ENCODE measurements at regions not wholly inside any gene's neighbourhood (a gene's known extent, or its start where the extent isn't known, plus 50 kb on each side); places are given as distances from the start of the nearest gene placed in this dataset.
"Not testable (repeated sequence)": the region's sequence is repeated elsewhere in the genome, so short reads cannot be mapped to it uniquely, and the experiment has no call there.

DNA sequence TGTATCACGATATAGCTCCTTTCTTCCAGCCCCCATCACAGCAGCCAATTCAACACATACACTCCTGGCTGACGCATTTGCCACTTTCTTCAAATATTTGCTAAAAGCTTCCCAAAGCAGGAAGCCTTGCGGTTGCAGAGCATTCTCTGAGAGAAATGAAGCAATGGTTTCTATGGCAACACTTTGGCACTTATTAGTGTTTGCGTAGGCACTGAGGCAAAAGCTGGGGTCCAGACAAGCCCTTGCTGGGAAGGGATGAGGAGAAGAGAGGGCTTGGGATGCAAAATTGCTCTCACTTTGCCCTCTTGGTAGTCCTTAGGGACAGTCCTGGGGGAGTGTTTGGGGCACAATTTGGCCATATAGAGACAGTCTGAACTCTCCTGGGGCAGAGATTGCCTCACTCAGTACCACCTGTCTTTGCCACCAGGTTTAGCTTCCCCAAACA, 55.0 kb upstream of the PAK3 start:
- intact Hi-C loops (cut with DNase I) = no loop called here
- no peak for DNase-seq (ENCODE audit: low spot score)

GRCh38 chrX:111040377-111041017, 55.5 kb upstream of the PAK3 start:
- intact Hi-C loops (cut with DNase I) = no loop called here
- no peak for DNase-seq (ENCODE audit: low spot score)

- no peak for DNase-seq (ENCODE audit: low spot score)
- intact Hi-C loops (cut with DNase I) = no loop called here
These were observed 56.4 kb upstream of the PAK3 start for GRCh38 chrX:111039606-111040005.

DNA sequence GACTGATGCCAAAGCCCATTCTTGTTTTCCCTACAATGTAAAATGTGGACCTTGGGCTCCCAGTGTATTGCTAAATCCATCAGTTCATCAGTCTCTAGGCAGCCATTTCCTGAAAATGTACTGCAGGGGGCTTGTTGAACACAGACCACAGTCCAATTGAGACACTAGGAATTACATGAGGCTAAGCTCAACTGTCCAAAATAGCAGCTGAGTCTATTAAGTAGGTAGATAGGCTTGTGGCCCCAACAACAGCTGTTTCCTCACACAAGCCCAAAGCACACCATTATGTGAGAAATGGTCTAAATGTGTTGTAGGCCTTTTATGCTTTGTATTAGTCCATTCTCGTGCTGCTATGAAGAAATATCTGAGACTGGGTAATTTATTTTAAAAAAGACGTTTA, 60.0 kb upstream of the PAK3 start:
- no peak for DNase-seq (ENCODE audit: low spot score)
- intact Hi-C loops (cut with DNase I) = no loop called here

GRCh38 chrX:111035256-111035655, 60.7 kb upstream of the PAK3 start:
- intact Hi-C loops (cut with DNase I) = no loop called here
- DNase-seq (ENCODE audit: low spot score) = no peak

- intact Hi-C loops (cut with DNase I); DNase-seq (ENCODE audit: low spot score): not testable (repeated sequence)
These were observed 73.0 kb upstream of the PAK3 start for GRCh38 chrX:111022998-111023397.

DNA sequence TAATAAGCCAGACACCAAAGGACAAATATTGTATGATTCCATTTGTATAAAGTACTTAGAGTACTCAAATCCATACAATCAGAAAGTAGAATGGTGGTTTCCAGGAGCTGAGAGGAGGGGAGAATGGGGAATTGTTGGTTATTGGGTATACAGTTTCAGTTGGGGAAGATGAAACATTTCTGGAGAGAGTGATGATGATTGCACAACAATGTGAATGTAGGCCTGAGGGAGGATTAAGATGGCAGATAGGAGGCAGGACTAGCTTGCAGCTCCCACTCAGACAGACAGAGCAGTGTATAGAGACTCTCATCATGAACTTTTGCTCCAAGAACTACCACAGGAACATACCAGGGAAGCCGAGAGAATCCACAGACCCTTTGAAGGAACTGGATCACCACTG, 75.7 kb upstream of the PAK3 start:
- intact Hi-C loops (cut with DNase I) = no loop called here
- DNase-seq (ENCODE audit: low spot score) = no peak

- DNase-seq (ENCODE audit: low spot score) = no peak
- intact Hi-C loops (cut with DNase I) = no loop called here
These were observed 82.1 kb upstream of the PAK3 start for GRCh38 chrX:111013778-111014455.

GRCh38 chrX:111010111-111010510, 85.9 kb upstream of the PAK3 start:
- intact Hi-C loops (cut with DNase I) = no loop called here

DNA sequence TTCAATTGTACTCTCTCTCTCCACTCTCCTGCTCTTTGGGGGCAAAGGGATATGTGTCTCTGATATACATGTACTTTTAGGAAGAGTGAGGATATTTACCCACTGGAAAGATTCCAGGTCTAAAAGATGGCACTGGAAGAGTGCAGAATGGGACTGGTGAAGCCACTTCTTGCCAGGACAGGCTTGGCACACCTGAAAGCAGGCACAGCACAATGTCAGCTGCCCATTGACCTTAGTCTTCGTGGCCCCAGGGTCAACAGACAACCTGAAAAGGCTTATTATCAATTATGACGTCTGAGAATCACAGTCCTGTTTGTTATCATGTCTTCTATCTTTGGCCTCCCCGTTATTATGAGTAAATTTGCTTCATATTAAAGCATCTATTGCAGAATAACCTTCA, 86.7 kb upstream of the PAK3 start:
- DNase-seq (ENCODE audit: low spot score) = no peak
- intact Hi-C loops (cut with DNase I) = no loop called here

More at GRCh38 chrX:111010111-111010510, 85.9 kb upstream of the PAK3 start:
- no peak for DNase-seq (ENCODE audit: low spot score)

DNA sequence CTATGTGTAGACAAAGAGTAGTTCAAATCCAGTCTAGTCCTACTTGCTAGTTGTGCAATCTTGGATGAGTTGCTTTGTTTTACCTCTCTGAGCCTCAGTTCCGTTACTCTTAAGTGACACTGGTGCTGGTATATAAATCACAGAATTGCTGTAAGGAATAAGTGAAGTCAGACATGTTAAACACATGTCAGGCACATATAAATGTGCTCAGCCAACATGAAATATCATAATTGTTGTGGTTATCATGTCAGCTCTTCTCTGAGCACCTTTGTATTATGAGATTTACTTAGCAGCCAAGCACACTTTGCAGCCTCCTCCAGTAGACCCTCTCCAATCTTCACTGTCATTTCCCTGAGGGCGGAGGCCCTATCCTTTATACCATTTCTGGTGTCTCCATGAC, 87.9 kb upstream of the PAK3 start:
- intact Hi-C loops (cut with DNase I) = no loop called here
- DNase-seq (ENCODE audit: low spot score) = no peak

- intact Hi-C loops (cut with DNase I) = no loop called here
- DNase-seq (ENCODE audit: low spot score) = no peak
These were observed 88.8 kb upstream of the PAK3 start for GRCh38 chrX:111007238-111007637.

DNA sequence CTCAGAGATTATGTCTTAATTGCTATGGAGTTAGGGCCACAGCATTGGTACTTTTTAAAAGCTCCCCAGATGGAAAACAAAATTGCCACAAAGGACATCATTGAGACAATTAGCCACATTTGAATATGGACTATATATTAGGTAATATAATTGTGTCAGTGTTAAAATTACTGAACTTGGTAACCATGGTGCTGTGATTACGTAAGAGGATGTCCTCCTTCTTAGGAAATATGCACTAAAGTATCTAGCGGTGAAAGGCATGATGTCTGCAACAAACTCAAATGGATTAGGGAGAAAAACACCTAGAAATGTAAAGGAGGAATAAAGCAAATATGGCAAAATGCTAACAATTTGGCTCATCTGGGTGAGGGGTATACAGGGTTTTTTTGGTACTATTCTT, 89.9 kb upstream of the PAK3 start:
- no peak for DNase-seq (ENCODE audit: low spot score)
- intact Hi-C loops (cut with DNase I) = no loop called here

- DNase-seq (ENCODE audit: low spot score) = no peak
- intact Hi-C loops (cut with DNase I) = no loop called here
These were observed 90.8 kb upstream of the PAK3 start for GRCh38 chrX:111005166-111005565.

DNA sequence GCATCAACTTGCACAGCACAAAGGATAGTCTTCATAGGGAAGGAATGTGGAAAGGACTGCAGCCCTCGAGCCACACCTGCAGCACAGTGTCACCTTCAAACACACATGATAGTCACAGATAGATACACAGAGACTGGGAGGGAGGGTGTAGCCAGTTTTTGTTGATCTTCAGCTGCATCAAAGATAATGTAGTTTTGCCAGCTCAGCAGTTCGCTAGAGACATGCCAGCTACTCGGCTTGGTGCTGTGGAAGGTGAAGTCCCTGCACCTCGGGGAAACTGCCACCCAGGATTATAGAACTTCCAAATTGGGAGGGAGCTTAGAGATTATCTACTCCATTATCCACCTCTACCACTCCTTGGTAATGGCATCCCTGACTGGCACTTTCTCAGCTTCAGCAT, 92.9 kb upstream of the PAK3 start:
- no peak for DNase-seq (ENCODE audit: low spot score)
- intact Hi-C loops (cut with DNase I) = no loop called here

GRCh38 chrX:110992611-110993010, 103.4 kb upstream of the PAK3 start:
- intact Hi-C loops (cut with DNase I) = no loop called here
- no peak for DNase-seq (ENCODE audit: low spot score)

- intact Hi-C loops (cut with DNase I) = no loop called here
- no peak for DNase-seq (ENCODE audit: low spot score)
These were observed 106.1 kb upstream of the PAK3 start for GRCh38 chrX:110989869-110990268.

DNA sequence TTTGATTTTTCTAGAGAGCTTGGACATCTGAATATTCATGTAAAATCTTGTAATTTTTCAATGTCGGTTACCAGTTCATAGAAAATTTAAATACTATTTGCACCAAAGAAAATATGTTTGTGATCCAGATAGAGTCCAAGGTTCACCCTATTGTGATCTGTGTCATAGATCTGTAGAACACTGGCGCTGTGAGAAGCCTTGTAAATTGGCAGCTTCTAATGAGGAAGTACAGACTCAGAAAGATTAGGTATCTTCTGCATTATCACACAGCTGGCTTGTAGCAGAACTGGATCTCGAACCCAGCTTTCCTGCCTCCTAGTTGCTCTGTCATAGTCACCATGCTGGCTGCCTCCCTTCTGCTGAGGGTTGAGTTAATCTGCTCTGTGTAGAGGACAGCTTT, 106.5 kb upstream of the PAK3 start:
- intact Hi-C loops (cut with DNase I) = no loop called here
- no peak for DNase-seq (ENCODE audit: low spot score)

DNA sequence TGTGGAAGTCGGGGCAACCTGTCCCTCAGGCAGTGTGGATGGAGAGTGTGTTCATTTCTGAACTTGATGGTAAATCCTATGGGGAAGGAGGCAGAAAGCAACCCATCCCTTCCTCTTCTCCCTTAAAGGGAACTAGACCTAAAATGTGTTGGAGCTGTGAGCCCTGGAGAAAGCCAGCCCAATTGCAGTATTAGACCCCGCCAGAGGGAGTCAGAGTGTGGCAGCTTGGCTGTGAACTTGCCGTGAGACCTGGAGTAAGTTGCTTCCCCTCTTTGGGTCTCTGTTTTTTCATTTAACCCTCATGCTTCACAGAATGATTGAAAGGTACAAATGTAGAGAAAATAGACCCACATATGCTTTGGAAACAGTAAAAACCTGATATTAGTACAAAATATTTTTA, 108.7 kb upstream of the PAK3 start:
- no peak for DNase-seq (ENCODE audit: low spot score)
- intact Hi-C loops (cut with DNase I) = no loop called here

GRCh38 chrX:110985470-110985869, 110.5 kb upstream of the PAK3 start:
- intact Hi-C loops (cut with DNase I) = no loop called here
- DNase-seq (ENCODE audit: low spot score) = no peak

DNA sequence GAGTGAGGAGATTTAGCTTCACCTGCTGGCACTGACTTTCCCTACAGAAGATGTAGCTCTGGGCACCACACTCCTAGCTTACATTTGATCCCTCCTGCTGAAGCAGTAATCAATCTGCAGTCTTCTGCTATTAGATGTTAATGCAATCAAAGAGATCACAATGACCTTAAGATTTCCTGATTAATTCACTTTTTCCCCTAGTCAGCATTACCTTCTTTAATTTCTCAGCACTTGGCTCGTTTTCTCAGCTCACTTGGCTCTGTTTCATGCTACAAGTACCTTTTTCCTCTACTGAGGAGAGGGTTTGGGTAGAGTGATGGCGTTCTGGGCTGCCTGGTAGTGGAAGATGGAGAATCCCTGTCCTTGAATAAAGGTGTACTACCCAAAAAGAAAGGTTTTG, 113.0 kb upstream of the PAK3 start:
- no peak for DNase-seq (ENCODE audit: low spot score)
- intact Hi-C loops (cut with DNase I) = no loop called here

- no peak for DNase-seq (ENCODE audit: low spot score)
- intact Hi-C loops (cut with DNase I) = no loop called here
These were observed 129.2 kb upstream of the PAK3 start for GRCh38 chrX:110966839-110967238.

All from cardiac septum (tissue), 1 donor.